H1 (cell line): ENCODE measurements at regions not wholly inside any gene's neighbourhood (a gene's known extent, or its start where the extent isn't known, plus 50 kb on each side); places are given as distances from the start of the nearest gene placed in this dataset.

Experiments used
- CTCF ChIA-PET: fragments of 300-600 bp; sonication (Branson Sonifier 250); formaldehyde crosslinking; loops from one replicate; lab custom pipeline; 2021; ENCODE audit not compliant: partially characterized antibody; lab: Charles Lee
- POLR2A ChIA-PET: fragments of 300-600 bp; sonication (Branson Sonifier 250); formaldehyde crosslinking; loops from one replicate; lab custom pipeline; 2021; ENCODE audit warnings: inconsistent platforms; ENCODE audit not compliant: partially characterized antibody; lab: Charles Lee
- DNase-seq, 2 experiments: peaks; one replicate each; pipeline versions ENCODE4 v3.0.0 to v3.0.0-alpha.2; 2010 to 2022; ENCODE audit warnings: low spot score in 2 of 2, low read depth in 1 of 2, mixed read lengths in 1 of 2
- FAIRE-seq: peaks from 2 replicates; lab custom pipeline; 2011; peaks lifted over from hg19 to GRCh38; lab: Jason Lieb, UNC
- H2AFZ ChIP-seq: 2 replicates; pipeline ENCODE4 v1.8.1; 2012; ENCODE audit warnings: low read length, inconsistent platforms
- H2AK5ac ChIP-seq: 2 replicates; pipeline ENCODE4 v1.6.1; 2013; ENCODE audit warnings: low read depth, low read length
- H2BK120ac ChIP-seq: replicated peaks from 2 replicates; pipeline ENCODE3; 2013; ENCODE audit warnings: low read depth, low read length, inconsistent platforms
- H2BK12ac ChIP-seq: 2 replicates; pipeline ENCODE4 v1.6.1; 2013; ENCODE audit warnings: low read depth, low read length
- H2BK15ac ChIP-seq: 2 replicates; pipeline ENCODE4 v1.6.1; 2013; ENCODE audit warnings: low read length
- H2BK20ac ChIP-seq: 2 replicates; pipeline ENCODE4 v1.6.1; 2013; ENCODE audit warnings: low read length
- H2BK5ac ChIP-seq: 2 replicates; pipeline ENCODE4 v1.6.1; 2013; ENCODE audit warnings: low read depth, low read length
- H3K14ac ChIP-seq: 2 replicates; pipeline ENCODE4 v1.6.1; 2013; ENCODE audit warnings: inconsistent platforms; ENCODE audit not compliant: insufficient read length
- H3K18ac ChIP-seq: 2 replicates; pipeline ENCODE4 v1.6.1; 2013; ENCODE audit warnings: low read length; ENCODE audit errors: extremely low read depth
- H3K23ac ChIP-seq: 2 replicates; pipeline ENCODE4 v1.6.1; 2013; ENCODE audit warnings: inconsistent platforms; ENCODE audit not compliant: insufficient read length
- H3K23me2 ChIP-seq: 2 replicates; pipeline ENCODE4 v1.6.1; 2013; ENCODE audit warnings: low read depth, low read length
- H3K27ac ChIP-seq: 2 replicates; pipeline ENCODE4 v1.6.1; 2011; ENCODE audit warnings: low read depth, low read length, inconsistent platforms
- H3K27me3 ChIP-seq, 4 experiments: replicated peaks in 1 of 4; 1 replicate in 1 of 4; 2 replicates in 3 of 4; pipeline versions ENCODE4 v1.6.1 to v1.8.1; 2011 to 2013; ENCODE audit warnings: low read length in 3 of 4, mild to moderate bottlenecking in 3 of 4, inconsistent platforms in 2 of 4, mixed read lengths in 2 of 4, moderate library complexity in 1 of 4; ENCODE audit not compliant: control insufficient read depth in 3 of 4, insufficient read depth in 3 of 4; ENCODE audit errors: extremely low read depth in 1 of 4
- H3K36me3 ChIP-seq, 4 experiments: 2 replicates each; pipeline versions ENCODE4 v1.6.1 to v1.8.1; 2011 to 2013; ENCODE audit warnings: mild to moderate bottlenecking in 4 of 4, low read length in 3 of 4, moderate library complexity in 2 of 4, control low read depth in 1 of 4, inconsistent platforms in 1 of 4; ENCODE audit not compliant: insufficient read depth in 4 of 4, control insufficient read depth in 2 of 4
- H3K4ac ChIP-seq: replicated peaks from 2 replicates; pipeline ENCODE3; 2013; ENCODE audit warnings: low read length, low read depth, mixed read lengths, inconsistent platforms; ENCODE audit not compliant: insufficient read length
- H3K4me1 ChIP-seq, 4 experiments: replicated peaks in 1 of 4; 1 replicate in 1 of 4; 2 replicates in 3 of 4; pipeline versions ENCODE4 v1.6.1 to v1.8.1; 2011 to 2013; ENCODE audit warnings: low read length in 3 of 4, inconsistent platforms in 2 of 4, mixed read lengths in 1 of 4; ENCODE audit not compliant: insufficient read depth in 4 of 4, control insufficient read depth in 3 of 4
- H3K4me2 ChIP-seq, 2 experiments: 2 replicates each; pipeline versions ENCODE4 v1.6.1 to v1.8.1; 2011 to 2013; ENCODE audit warnings: low read depth in 2 of 2, low read length in 2 of 2, control low read depth in 1 of 2, inconsistent platforms in 1 of 2, mild to moderate bottlenecking in 1 of 2; ENCODE audit not compliant: insufficient read depth in 1 of 2
- H3K4me3 ChIP-seq, 4 experiments: fragments of 200-600, 300-600 bp in 1 of 4; sonication (generic), shearing (Covaris generic), sonication (Bioruptor Twin) in 1 of 4; 2 replicates each; pipeline versions ENCODE4 v1.5.1 to v1.8.1; 2011 to 2016; ENCODE audit warnings: low read length in 4 of 4, low read depth in 3 of 4, control low read depth in 2 of 4, inconsistent platforms in 2 of 4, mild to moderate bottlenecking in 2 of 4, mixed read lengths in 1 of 4, moderate library complexity in 1 of 4; ENCODE audit not compliant: insufficient read depth in 2 of 4; ENCODE audit errors: extremely low read depth in 1 of 4
- H3K56ac ChIP-seq: replicated peaks from 2 replicates; pipeline ENCODE3; 2013; ENCODE audit warnings: low read depth, mild to moderate bottlenecking, mixed read lengths, low read length, inconsistent platforms; ENCODE audit not compliant: insufficient read length
- H3K79me1 ChIP-seq: 2 replicates; pipeline ENCODE4 v1.6.1; 2013; ENCODE audit warnings: low read depth, low read length, control low read depth
- H3K79me2 ChIP-seq, 2 experiments: 2 replicates each; pipeline versions ENCODE4 v1.6.1 to v1.8.1; 2012 to 2013; ENCODE audit warnings: low read length in 2 of 2, mild to moderate bottlenecking in 2 of 2, inconsistent platforms in 1 of 2; ENCODE audit not compliant: insufficient read depth in 2 of 2, control insufficient read depth in 1 of 2
- H3K9ac ChIP-seq, 4 experiments: replicated peaks in 1 of 4; 1 replicate in 1 of 4; 2 replicates in 3 of 4; pipeline versions ENCODE4 v1.6.1 to v1.8.1; 2011 to 2013; ENCODE audit warnings: low read depth in 3 of 4, low read length in 3 of 4, control low read depth in 2 of 4, mild to moderate bottlenecking in 2 of 4, moderate library complexity in 2 of 4, inconsistent platforms in 1 of 4; ENCODE audit errors: extremely low read depth in 1 of 4
- H3K9me3 ChIP-seq, 2 experiments: 2 replicates each; pipeline versions ENCODE4 v1.6.1 to v1.8.1; 2012 to 2013; ENCODE audit warnings: mild to moderate bottlenecking in 2 of 2, moderate library complexity in 2 of 2, control low read depth in 1 of 2, inconsistent platforms in 1 of 2, low read depth in 1 of 2, low read length in 1 of 2, mixed read lengths in 1 of 2; ENCODE audit not compliant: insufficient read depth in 2 of 2
- H4K20me1 ChIP-seq, 2 experiments: replicated peaks in 1 of 2; 2 replicates each; pipeline versions ENCODE3 to v1.8.1; 2011 to 2013; ENCODE audit warnings: inconsistent platforms in 2 of 2, low read length in 2 of 2, mild to moderate bottlenecking in 1 of 2; ENCODE audit not compliant: insufficient read depth in 2 of 2, control insufficient read depth in 1 of 2
- H4K5ac ChIP-seq: 2 replicates; pipeline ENCODE4 v1.6.1; 2013; ENCODE audit warnings: low read length, low read depth, mixed read lengths, inconsistent platforms; ENCODE audit not compliant: insufficient read length
- H4K8ac ChIP-seq: 2 replicates; pipeline ENCODE4 v1.8.0; 2013; ENCODE audit warnings: mild to moderate bottlenecking, moderate library complexity, low read length, inconsistent platforms; ENCODE audit not compliant: insufficient read depth; ENCODE audit errors: extremely low read depth
- H4K91ac ChIP-seq: replicated peaks from 2 replicates; pipeline ENCODE3; 2013; ENCODE audit warnings: low read length, mixed read lengths, inconsistent platforms; ENCODE audit not compliant: insufficient read length
- ATF3 ChIP-seq: IDR thresholded peaks from 2 replicates; pipeline ENCODE4 v1.6.1; 2011; ENCODE audit warnings: low read depth, mild to moderate bottlenecking, low read length; ENCODE audit not compliant: insufficient read depth
- BCL11A ChIP-seq, 2 experiments: IDR thresholded peaks; one replicate each; pipeline ENCODE4 v1.6.1; 2011; ENCODE audit warnings: low read depth in 2 of 2, low read length in 2 of 2, mild to moderate bottlenecking in 2 of 2
- CHD2 ChIP-seq: IDR thresholded peaks from 2 replicates; pipeline ENCODE4 v1.6.1; 2012; ENCODE audit warnings: low read length, improper control_type of control experiment
- PHF8 ChIP-seq: fragments of 200-600 bp; sonication (generic); conservative IDR thresholded peaks from 2 replicates; pipeline ENCODE4 v1.7.1; 2012; ENCODE audit warnings: low read depth, mild to moderate bottlenecking, inconsistent platforms, low read length, moderate library complexity
- POU5F1 ChIP-seq: IDR thresholded peaks from 2 replicates; pipeline ENCODE4 v1.6.1; 2011; ENCODE audit warnings: low read depth, mild to moderate bottlenecking, low read length, moderate library complexity
- RAD21 ChIP-seq, 2 experiments: IDR thresholded peaks in 1 of 2; conservative IDR thresholded peaks in 1 of 2; 2 replicates each; pipeline ENCODE4 v1.6.1; 2011; ENCODE audit warnings: low read depth in 2 of 2, low read length in 2 of 2, improper control_type of control experiment in 1 of 2, inconsistent platforms in 1 of 2, mild to moderate bottlenecking in 1 of 2, moderate library complexity in 1 of 2
- SAP30 ChIP-seq: fragments of 300-600 bp; sonication (generic); IDR thresholded peaks from 2 replicates; pipeline ENCODE4 v1.7.1; 2012; ENCODE audit warnings: low read length, moderate library complexity, mild to moderate bottlenecking, inconsistent platforms; ENCODE audit not compliant: insufficient read depth, insufficient replicate concordance
- SIN3A ChIP-seq, 2 experiments: IDR thresholded peaks in 1 of 2; conservative IDR thresholded peaks in 1 of 2; 2 replicates each; pipeline ENCODE4 v1.6.1; 2011 to 2012; ENCODE audit warnings: low read length in 2 of 2, improper control_type of control experiment in 1 of 2, low read depth in 1 of 2, mild to moderate bottlenecking in 1 of 2
- SIRT6 ChIP-seq: IDR thresholded peaks from one replicate; pipeline ENCODE4 v1.7.1; 2012; ENCODE audit warnings: low read length, inconsistent platforms
- SUZ12 ChIP-seq: fragments of 200-600 bp; sonication (generic); IDR thresholded peaks from 2 replicates; pipeline ENCODE4 v1.6.1; 2012; ENCODE audit warnings: mild to moderate bottlenecking, inconsistent platforms, low read length, moderate library complexity, mixed read lengths
- TAF1 ChIP-seq: IDR thresholded peaks from 2 replicates; pipeline ENCODE4 v1.6.1; 2011; ENCODE audit warnings: mild to moderate bottlenecking, low read depth, low read length
- TEAD4 ChIP-seq: IDR thresholded peaks from 2 replicates; pipeline ENCODE4 v1.6.1; 2012; ENCODE audit warnings: low read depth, low read length, inconsistent platforms, mixed read lengths
- WGBS, 2 experiments: shearing (Covaris generic) in 1 of 2; methylation state at CpG; one replicate each; pipeline versions ENCODE4 v1.1.6 to v1.1.7; 2013 to 2015; ENCODE audit warnings: low lambda C conversion rate in 2 of 2, mixed read lengths in 2 of 2, inconsistent platforms in 1 of 2, low coverage in 1 of 2, missing lambda C conversion rate in 1 of 2; ENCODE audit not compliant: insufficient replicate concordance in 2 of 2, insufficient coverage in 1 of 2, insufficient read length in 1 of 2; ENCODE audit errors: extremely low coverage in 1 of 2, missing lambda C conversion rate in 1 of 2; 5-methylcytosine and 5-hydroxymethylcytosine counted together

- H3K4me3 ChIP-seq, result no peak overlapping the region
- DNase-seq (no peak), FAIRE-seq (no peak)
- 86% methylated on average over 6 of the region's 6 CpGs; no CpG with 5 or more reads in 1 of the 2 experiments for WGBS, 2 experiments
- no peak overlapping the region for H2BK12ac ChIP-seq
- no peak overlapping the region for H3K27ac ChIP-seq
- H3K79me1 ChIP-seq, result no peaks in the 10 kb centered on the region
- H2BK20ac ChIP-seq, result no peak overlapping the region
- H2AFZ ChIP-seq, result no peak overlapping the region
- no peaks in the 10 kb centered on the region for H4K20me1 ChIP-seq
- no peak overlapping the region; a peak in 2 of 7 replicates for H3K9ac ChIP-seq
- ChIA-PET POLR2A (interaction anchor here (0.7 to 1.1 kb wide), 2 partner anchors 12 to 221 kb away, joined by 3 read pairs; no protein-coding TSS in a partner anchor), CTCF (interaction anchor here (0.8 to 2.3 kb wide), 5 partner anchors 11 to 221 kb away, joined by 3 to 9 read pairs (median 3); no protein-coding TSS in a partner anchor)
- no peak overlapping the region for H3K4ac ChIP-seq
- no peaks in the 10 kb centered on the region for H3K79me2 ChIP-seq
- no peak overlapping the region for H4K5ac ChIP-seq
- peaks cover 0 to 6% (median under 1%) of the 10 kb centered on the region in 4 experiments; a peak in 2 of 7 replicates for H3K4me1 ChIP-seq
- H3K36me3 ChIP-seq, result no peaks in the 10 kb centered on the region
- H2BK120ac ChIP-seq, result no peak overlapping the region
- H3K18ac ChIP-seq, result no peak overlapping the region
- H2BK5ac ChIP-seq, result no peak overlapping the region
- H2BK15ac ChIP-seq, result no peak overlapping the region
- no peak overlapping the region for H3K4me2 ChIP-seq
- H3K27me3 ChIP-seq, result no peaks in the 10 kb centered on the region
- H3K56ac ChIP-seq, result no peak overlapping the region
- H4K91ac ChIP-seq, result no peak overlapping the region
- no peak overlapping the region for H3K14ac ChIP-seq
- H3K23me2 ChIP-seq, result no peaks in the 10 kb centered on the region
- H3K9me3 ChIP-seq, result no peaks in the 10 kb centered on the region
- no peak overlapping the region for H2AK5ac ChIP-seq
- H3K23ac ChIP-seq, result no peak overlapping the region
- H4K8ac ChIP-seq, result no peak overlapping the region
- TF ChIP-seq TAF1 (no peak), PHF8 (no peak), ATF3 (no peak), SIN3A (conservative IDR thresholded peaks at IDR 0.05 in 1 of 2, IDR thresholded peaks at IDR 0.05 in 1 of 2; ENCODE audit: low read depth in 1 of 2, low read length in 2 of 2) (no peak), RAD21 (IDR thresholded peaks at IDR 0.05 in 1 of 2, conservative IDR thresholded peaks at IDR 0.05 in 1 of 2; ENCODE audit: low read depth in 2 of 2, low read length in 2 of 2) (no peak), POU5F1 (no peak), CHD2 (no peak), BCL11A (IDR thresholded peaks at IDR 0.05; ENCODE audit: low read depth in 2 of 2, low read length in 2 of 2) (no peak), SUZ12 (no peak), SIRT6 (no peak), TEAD4 (no peak), SAP30 (no peak)
Observed at GRCh38 chr4:140268186-140268841, 105.1 kb upstream of the SCOC start.
